ENCODE measurements at regions not wholly inside any gene's neighbourhood (a gene's known extent, or its start where the extent isn't known, plus 50 kb on each side); places are given as distances from the start of the nearest gene placed in this dataset.

DNA sequence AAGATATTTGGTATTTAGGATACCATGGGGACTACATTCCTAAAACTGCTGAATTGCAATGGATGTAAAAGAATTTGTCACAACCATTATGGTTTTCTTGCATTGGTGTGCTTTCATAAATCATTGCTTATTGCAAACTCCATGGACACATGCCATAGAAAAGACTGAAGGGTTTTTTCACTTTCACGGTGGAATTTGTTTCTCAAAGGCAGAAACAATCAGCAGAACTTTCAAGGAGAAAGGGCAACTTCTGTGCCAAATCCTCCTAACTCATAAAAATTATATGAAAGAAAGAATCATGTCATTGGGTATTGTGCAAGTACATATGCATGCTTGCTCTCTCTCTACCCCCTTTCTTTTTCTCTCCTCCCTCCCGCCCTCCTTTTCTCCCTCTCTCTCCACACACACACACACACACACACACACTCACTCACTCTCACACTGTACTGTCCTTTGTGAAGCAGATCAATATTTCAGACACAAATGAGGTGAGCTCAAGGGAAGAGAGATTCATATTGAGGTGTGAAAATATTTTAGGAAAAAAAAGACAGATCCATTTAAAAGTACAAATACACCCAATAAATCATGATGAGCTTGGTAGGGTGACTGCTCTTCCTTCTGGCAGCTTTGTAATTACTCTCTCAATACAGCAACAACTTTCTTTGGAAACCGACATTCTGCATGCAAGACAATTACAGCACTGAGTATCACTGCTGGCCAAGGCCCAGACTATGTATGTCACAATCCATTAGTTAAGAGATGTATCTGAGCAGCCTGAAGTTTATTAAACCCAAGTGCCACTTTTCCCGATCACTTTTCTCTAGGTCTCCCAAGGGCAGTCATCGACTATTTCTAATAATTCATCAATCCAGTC is 492.6 kb downstream of the TUSC7 start:
- DNase-seq = no peak

- no peak for DNase-seq
These were observed 507.8 kb downstream of the TUSC7 start for GRCh38 chr3:117217355-117217754.

- DNase-seq = no peak
These were observed 508.3 kb downstream of the TUSC7 start for GRCh38 chr3:117217760-117218316.

- no peak for DNase-seq
These were observed 509.1 kb downstream of the TUSC7 start for GRCh38 chr3:117218641-117219048.

DNA sequence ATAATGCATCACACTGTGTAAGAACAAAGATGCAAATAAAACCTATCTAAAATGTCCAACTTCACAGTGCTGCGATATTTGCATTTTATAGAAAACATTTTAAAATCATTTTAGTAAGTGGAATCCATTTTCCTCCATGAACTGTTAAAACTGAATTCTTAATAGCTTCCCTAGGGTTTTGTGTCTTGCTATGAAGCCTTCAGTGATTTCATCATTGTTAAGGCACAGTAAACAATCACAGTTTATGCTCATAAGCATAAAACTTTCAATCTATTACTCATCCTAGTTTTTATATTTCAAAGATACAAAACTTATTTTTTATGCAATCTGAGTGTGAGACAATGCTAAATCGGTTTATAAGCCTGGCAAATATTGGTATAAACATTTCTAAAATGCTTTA is 509.7 kb downstream of the TUSC7 start:
- no peak for DNase-seq

DNA sequence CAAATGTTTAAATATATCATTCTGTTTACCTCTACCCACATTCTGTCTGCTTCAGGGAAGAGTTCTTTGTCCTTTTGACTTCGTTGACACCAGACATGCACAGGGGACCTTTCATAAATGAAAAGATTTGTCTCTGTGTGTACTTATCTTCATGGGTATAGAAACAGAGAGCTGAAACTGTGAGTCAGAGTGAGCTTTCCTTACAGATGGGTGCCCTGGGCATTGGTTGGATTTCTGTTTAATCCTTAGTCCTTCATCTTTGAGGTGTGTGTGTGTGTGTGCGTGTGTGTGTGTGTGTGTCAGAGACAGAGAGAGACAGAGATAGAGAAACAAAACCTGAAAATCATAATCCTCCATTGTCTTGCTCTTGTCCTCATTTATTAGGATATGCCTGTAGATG is 517.4 kb downstream of the TUSC7 start:
- DNase-seq = no peak

DNA sequence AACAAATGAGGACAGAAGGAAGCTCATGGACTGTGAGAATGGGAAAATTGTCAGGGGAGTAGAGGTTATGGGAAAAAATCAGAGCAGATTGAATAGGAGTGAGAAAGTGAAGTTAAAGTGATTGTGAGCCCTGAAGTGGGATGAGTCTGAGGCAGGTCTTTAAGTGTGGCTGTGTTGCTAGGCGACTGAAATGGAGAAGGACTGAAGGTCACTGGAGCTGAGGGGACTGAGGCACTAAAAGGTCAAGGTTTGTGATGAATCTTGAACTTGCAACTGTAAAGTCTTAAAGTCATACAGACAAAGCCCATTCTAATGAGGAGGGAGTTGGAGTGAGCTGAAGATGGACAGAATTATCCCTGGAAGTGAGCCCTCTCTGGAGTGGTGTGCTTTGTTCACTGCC is 518.9 kb downstream of the TUSC7 start:
- no peak for DNase-seq

DNA sequence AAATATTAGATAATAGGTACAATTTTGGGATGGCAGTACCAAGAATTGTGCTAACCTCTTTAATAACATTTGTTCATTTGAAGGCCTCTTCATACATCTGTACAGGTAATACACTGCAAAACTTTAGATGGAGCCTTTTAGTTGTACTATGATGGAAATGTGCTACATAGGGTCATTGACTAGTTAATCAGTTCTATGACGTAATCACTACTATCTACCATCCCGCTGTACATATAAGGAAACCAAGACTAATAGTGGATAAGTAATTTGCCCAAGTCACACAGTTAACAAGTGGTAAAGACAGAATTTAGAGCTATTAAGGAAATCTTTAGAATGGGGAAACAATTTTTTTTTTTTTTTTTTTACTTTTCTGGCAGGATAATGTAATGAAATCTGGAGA is 521.3 kb downstream of the TUSC7 start:
- no peak for DNase-seq

- DNase-seq = no peak
These were observed 524.8 kb downstream of the TUSC7 start for GRCh38 chr3:117234331-117234730.

DNA sequence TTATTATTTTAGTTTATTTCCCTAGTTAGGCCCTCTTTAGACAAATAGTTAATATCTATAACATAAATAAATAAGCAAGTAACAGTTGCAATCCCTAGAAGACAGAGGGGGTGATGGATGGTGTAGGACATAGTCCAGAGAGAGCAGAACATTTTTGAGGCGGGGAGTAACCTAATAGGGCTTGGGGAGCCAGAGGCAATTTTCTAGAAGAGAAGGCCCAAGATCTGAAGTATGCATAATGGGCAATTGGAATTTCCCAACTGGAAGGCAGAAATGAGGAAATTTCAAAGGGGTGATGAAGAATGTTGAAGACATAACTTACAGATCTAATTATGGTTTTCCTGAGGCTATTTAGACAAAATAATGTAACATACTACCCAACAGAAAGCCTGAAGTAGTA is 525.7 kb downstream of the TUSC7 start:
- DNase-seq = no peak

DNA sequence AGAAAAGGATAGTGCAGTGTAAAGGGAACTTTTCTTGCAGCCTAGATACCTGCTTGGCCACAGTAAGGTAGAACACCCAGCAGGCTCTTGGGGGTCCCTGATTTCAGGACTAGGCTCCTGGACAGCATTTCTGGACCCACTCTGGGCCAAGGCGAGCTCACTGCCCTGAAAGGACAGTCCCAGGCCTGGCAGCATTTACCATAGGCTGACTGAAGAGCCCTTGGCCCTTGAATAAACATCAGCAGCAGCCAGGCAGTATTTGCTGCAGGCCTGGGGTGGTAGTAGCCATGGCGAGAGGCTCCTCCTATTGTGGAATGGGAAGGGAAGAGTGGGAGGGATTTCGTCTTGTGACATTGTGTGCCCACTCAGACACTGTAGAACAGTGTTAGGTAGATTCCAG is 529.2 kb downstream of the TUSC7 start:
- no peak for DNase-seq

- no peak for DNase-seq
These were observed 534.1 kb downstream of the TUSC7 start for GRCh38 chr3:117243657-117244056.

DNA sequence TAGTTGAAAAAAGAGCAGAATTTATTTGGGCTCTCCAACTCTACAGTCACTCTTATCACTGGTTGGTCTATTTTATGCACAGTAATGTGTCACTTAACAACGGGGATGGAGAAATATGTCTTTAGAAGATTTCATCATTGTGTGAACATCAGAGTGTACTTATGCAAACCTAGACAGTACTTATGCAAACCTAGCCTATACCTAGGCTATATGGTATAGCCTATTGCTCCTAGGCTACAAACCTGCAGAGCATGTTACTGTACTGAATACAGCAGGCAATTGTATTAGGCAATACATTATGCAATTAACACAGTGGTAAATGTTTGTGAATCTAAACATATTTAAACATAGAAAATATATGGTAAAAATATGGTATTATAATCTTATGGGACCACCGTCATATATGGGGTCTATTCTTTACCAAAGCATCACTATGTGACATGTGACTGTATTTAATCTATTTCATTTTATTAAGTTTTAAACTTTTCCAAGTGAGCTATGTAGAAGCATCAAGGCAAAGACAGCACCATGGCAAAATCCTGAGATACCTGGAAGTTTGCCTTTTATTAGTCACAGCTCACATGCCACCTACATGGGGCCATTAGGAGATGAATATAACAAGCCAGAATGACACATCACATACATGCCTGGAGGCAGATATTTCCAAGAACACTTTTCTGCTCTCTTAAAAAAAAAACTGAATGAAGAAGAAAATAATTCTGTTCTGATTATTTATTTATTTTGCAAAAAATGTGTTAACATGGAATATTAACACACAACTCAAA is 537.4 kb downstream of the TUSC7 start:
- DNase-seq = no peak

- DNase-seq = no peak
These were observed 538.6 kb downstream of the TUSC7 start for GRCh38 chr3:117248153-117248552.

- no peak for DNase-seq
These were observed 542.6 kb downstream of the TUSC7 start for GRCh38 chr3:117252208-117252607.

GRCh38 chr3:117252651-117253050 is 543.1 kb downstream of the TUSC7 start:
- DNase-seq = no peak

DNA sequence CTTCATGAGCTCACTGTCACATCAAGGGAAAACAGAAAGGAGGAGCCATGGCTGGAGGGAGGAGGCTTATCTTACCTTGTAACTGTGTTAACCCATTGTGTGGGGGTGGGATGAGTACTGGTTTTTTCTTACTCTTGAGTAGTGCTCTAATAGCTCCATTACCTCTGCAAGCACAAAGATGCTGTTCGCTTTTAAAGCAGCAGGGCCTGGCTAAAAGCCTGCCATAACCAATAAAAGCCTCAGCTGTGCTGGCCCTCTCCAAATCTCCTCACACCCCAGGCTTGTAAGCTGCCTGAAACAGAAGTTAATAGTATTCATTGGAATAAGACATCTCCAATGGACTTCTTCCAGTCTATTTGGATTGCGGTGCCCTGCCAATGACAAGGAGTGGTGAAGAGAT is 544.1 kb downstream of the TUSC7 start:
- no peak for DNase-seq

DNA sequence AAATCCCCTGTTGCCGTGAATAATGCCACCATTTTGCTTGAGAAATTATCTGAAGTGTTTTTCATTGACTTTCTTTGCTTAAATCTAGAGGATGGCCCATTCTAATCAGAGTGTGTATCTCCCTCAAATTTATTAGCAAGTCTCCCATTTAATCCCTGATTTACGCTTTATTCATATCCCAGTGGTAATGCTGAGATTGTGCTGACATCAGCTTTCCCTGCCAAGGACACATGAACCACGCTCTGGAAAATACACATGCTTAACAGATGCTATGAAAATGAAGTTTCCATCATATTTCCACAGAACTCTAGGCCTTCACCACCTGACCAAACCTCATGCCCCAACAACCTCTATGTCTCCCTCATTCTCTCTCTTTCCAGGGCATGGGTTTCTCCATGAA is 545.4 kb downstream of the TUSC7 start:
- DNase-seq = no peak

- DNase-seq = no peak
These were observed 546.2 kb downstream of the TUSC7 start for GRCh38 chr3:117255736-117256135.

DNA sequence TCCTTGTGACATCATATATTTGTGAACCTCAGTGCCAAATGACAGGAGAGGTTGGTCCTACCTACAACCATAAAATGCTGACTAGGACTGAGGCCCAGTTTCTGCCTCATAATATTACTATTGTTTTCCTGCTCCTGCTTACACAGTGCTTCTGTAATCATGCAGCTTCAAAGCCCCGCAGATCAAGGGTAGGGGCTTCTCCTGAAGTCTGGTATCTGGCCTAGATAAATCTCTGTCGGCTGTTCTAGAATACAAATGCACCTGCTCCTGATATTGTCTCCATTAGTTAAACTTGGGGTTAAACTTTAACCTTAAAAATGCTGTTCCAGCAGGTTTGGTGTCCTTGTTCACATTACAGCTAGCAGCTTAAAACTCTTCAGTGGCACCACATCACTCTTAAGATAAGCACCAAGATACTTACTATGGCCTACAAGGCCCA is 552.4 kb downstream of the TUSC7 start:
- no peak for DNase-seq

DNA sequence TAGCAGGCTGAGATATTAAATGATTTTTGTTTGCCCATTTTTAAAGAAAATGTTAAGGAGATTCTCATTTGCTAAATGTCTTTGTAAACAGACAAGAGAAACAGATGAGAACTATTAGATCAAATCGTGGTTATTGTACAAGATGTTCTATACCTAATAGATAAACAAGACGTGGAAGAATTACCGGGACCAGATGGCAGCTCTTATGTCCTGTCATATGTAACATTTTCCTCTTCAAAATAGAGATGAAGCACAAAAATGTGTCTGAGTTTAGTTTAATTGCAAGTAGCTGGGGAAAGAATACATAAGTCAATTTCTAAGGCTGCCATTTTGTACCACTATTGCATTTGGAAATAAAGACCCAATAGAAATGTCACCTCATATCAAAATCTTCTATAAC is 553.7 kb downstream of the TUSC7 start:
- no peak for DNase-seq

GRCh38 chr3:117263745-117264144 is 554.2 kb downstream of the TUSC7 start:
- DNase-seq = no peak

GRCh38 chr3:117264204-117264994 is 554.8 kb downstream of the TUSC7 start:
- DNase-seq = no peak
